ENCODE measurements at regions not wholly inside any gene's neighbourhood (a gene's known extent, or its start where the extent isn't known, plus 50 kb on each side); places are given as distances from the start of the nearest gene placed in this dataset.

DNA sequence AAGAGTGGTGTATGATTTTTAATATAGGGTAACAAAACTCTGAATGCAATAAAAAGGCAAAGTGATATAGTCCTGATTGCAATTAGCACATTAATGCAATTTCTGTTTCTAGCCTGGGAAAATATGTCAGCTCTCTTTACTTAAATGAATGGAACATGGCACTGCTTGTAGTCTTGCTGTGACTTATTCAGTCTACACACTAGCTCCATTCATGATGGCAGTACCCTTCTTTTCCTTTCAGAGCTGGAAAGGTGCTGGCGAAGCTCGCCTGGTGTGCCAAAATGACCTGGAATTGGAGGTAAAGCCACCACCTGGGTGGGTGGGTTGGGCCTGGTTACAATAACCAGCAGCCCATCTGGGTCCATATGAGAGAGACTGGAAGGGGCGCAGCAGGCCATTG lies 85.3 kb downstream of the ZNF365 start:
- DNase-seq (no peak), ATAC-seq (ENCODE audit: low read depth) (no peak)
- H3K4me3 ChIP-seq (ENCODE audit: control extremely low read depth in 1 of 5, extremely low read depth in 1 of 5, insufficient read depth in 1 of 5, low read depth in 2 of 5, low read length in 4 of 5), result no peak overlapping the region
- H3K4me2 ChIP-seq (replicated peaks; ENCODE audit: low read depth, low read length, poor library complexity, severe bottlenecking), result no peak overlapping the region
- POLR2A ChIA-PET, result no interaction called here
- peaks cover 27 to 28% of the 10 kb centered on the region in 2 donors for H3K4me1 ChIP-seq (ENCODE audit: control insufficient read depth in 2 of 2, insufficient read depth in 2 of 2, low read length in 2 of 2)
- no peaks in the 10 kb centered on the region for H3K27me3 ChIP-seq (replicated peaks in 1 of 4; ENCODE audit: control extremely low read depth in 1 of 4, control insufficient read depth in 3 of 4, insufficient read depth in 4 of 4, low read length in 3 of 4)
- H2AFZ ChIP-seq (ENCODE audit: insufficient read depth, low read depth, low read length, poor library complexity, severe bottlenecking), result no peak overlapping the region
- H3K9ac ChIP-seq (ENCODE audit: low read length), result no peak overlapping the region
- no peaks in the 10 kb centered on the region for H3K36me3 ChIP-seq (replicated peaks in 1 of 2; ENCODE audit: control extremely low read depth in 1 of 2, control insufficient read depth in 1 of 2, extremely low read depth in 1 of 2, insufficient read depth in 2 of 2, low read length in 1 of 2)
- intact Hi-C loops (cut with micrococcal nuclease), result loop anchor here (5.0 kb wide), 2 partner anchors 33 to 48 kb away; no protein-coding TSS in a partner anchor
- peaks cover under 1 to 3% (median 2%) of the 10 kb centered on the region in 3 donors for H3K9me3 ChIP-seq (ENCODE audit: control extremely low read depth in 1 of 3, control insufficient read depth in 2 of 3, insufficient read depth in 1 of 3, low read length in 2 of 3)
- H3K27ac Mint-ChIP-seq, result no peak overlapping the region
- TF ChIP-seq, protein P1, sequence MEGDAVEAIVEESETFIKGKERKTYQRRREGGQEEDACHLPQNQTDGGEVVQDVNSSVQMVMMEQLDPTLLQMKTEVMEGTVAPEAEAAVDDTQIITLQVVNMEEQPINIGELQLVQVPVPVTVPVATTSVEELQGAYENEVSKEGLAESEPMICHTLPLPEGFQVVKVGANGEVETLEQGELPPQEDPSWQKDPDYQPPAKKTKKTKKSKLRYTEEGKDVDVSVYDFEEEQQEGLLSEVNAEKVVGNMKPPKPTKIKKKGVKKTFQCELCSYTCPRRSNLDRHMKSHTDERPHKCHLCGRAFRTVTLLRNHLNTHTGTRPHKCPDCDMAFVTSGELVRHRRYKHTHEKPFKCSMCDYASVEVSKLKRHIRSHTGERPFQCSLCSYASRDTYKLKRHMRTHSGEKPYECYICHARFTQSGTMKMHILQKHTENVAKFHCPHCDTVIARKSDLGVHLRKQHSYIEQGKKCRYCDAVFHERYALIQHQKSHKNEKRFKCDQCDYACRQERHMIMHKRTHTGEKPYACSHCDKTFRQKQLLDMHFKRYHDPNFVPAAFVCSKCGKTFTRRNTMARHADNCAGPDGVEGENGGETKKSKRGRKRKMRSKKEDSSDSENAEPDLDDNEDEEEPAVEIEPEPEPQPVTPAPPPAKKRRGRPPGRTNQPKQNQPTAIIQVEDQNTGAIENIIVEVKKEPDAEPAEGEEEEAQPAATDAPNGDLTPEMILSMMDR (IDR thresholded peaks at IDR 0.05), result no peak
- TF ChIP-seq EZH2 (IDR thresholded peaks at IDR 0.05; ENCODE audit: borderline replicate concordance, insufficient read depth, low read depth, low read length, poor library complexity, severe bottlenecking), result no peak
- no peaks in the 10 kb centered on the region for H3K27me3 Mint-ChIP-seq
- H3K79me2 ChIP-seq (ENCODE audit: control insufficient read depth, insufficient read depth, low read length), result no peaks in the 10 kb centered on the region
- H3K27ac ChIP-seq (ENCODE audit: low read length in 2 of 2), result no peak overlapping the region
- 90% methylated on average over 2 of the region's 3 CpGs for WGBS (ENCODE audit: insufficient coverage)
- no peak overlapping the region for H3K4me3 Mint-ChIP-seq
- H3K4me1 Mint-ChIP-seq, result peaks cover 30% of the 10 kb centered on the region
- H4K20me1 ChIP-seq (ENCODE audit: control insufficient read depth, insufficient read depth, low read length, poor library complexity, severe bottlenecking), result no peaks in the 10 kb centered on the region
- CTCF ChIA-PET, result interaction anchor here (0.9 to 1.5 kb wide), 2 partner anchors 22 to 624 kb away, joined by 3 to 4 read pairs; no protein-coding TSS in a partner anchor
- H3K9me3 Mint-ChIP-seq (ENCODE audit: insufficient read depth), result no peaks in the 10 kb centered on the region

DNA sequence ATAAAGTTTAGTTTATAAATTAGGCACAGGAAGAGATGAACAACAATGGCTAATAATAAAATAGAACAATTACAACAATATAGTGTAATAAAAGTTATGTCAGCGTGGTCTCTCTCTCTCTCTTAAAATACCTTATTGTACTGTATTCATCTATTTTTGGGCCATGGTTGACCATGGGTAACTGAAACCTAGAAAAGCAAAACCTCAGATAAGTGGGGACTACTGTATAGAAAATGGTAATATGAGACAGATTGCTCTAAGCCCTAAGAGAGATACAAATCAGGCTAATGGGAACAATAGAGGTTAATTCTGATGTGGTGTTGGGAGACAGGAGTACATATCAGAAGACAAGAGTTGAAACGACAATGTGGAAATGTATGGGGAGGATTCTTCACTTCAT lies 86.2 kb downstream of the ZNF365 start:
- no peak overlapping the region for H3K4me2 ChIP-seq (replicated peaks; ENCODE audit: low read depth, low read length, poor library complexity, severe bottlenecking)
- no peaks in the 10 kb centered on the region for H4K20me1 ChIP-seq (ENCODE audit: control insufficient read depth, insufficient read depth, low read length, poor library complexity, severe bottlenecking)
- no peaks in the 10 kb centered on the region for H3K27me3 Mint-ChIP-seq
- H3K4me1 ChIP-seq (ENCODE audit: control insufficient read depth in 2 of 2, insufficient read depth in 2 of 2, low read length in 2 of 2), result peaks cover 27 to 28% of the 10 kb centered on the region in 2 donors
- TF ChIP-seq, protein P1 (IDR thresholded peaks at IDR 0.05), result no peak
- TF ChIP-seq EZH2 (IDR thresholded peaks at IDR 0.05; ENCODE audit: borderline replicate concordance, insufficient read depth, low read depth, low read length, poor library complexity, severe bottlenecking), result no peak
- H3K27ac Mint-ChIP-seq, result no peak overlapping the region
- H3K9ac ChIP-seq (ENCODE audit: low read length), result no peak overlapping the region
- CTCF ChIA-PET, result interaction anchor here (1.3 kb wide), 1 partner anchor 134 kb away, joined by 3 read pairs; no protein-coding TSS in a partner anchor
- H3K9me3 ChIP-seq (ENCODE audit: control extremely low read depth in 1 of 3, control insufficient read depth in 2 of 3, insufficient read depth in 1 of 3, low read length in 2 of 3), result peaks cover 3 to 11% (median 9%) of the 10 kb centered on the region in 3 donors
- H3K79me2 ChIP-seq (ENCODE audit: control insufficient read depth, insufficient read depth, low read length), result no peaks in the 10 kb centered on the region
- DNase-seq (no peak), ATAC-seq (ENCODE audit: low read depth) (no peak)
- POLR2A ChIA-PET, result no interaction called here
- H3K9me3 Mint-ChIP-seq (ENCODE audit: insufficient read depth), result no peaks in the 10 kb centered on the region
- WGBS (ENCODE audit: insufficient coverage), result 100% methylated on average over 1 of the region's 2 CpGs
- intact Hi-C loops (cut with micrococcal nuclease), result no loop called here
- peaks cover 26% of the 10 kb centered on the region for H3K4me1 Mint-ChIP-seq
- no peak overlapping the region for H3K27ac ChIP-seq (ENCODE audit: low read length in 2 of 2)
- H3K4me3 ChIP-seq (ENCODE audit: control extremely low read depth in 1 of 5, extremely low read depth in 1 of 5, insufficient read depth in 1 of 5, low read depth in 2 of 5, low read length in 4 of 5), result no peak overlapping the region
- H2AFZ ChIP-seq (ENCODE audit: insufficient read depth, low read depth, low read length, poor library complexity, severe bottlenecking), result no peak overlapping the region
- H3K36me3 ChIP-seq (replicated peaks in 1 of 2; ENCODE audit: control extremely low read depth in 1 of 2, control insufficient read depth in 1 of 2, extremely low read depth in 1 of 2, insufficient read depth in 2 of 2, low read length in 1 of 2), result no peaks in the 10 kb centered on the region
- no peaks in the 10 kb centered on the region for H3K27me3 ChIP-seq (replicated peaks in 1 of 4; ENCODE audit: control extremely low read depth in 1 of 4, control insufficient read depth in 3 of 4, insufficient read depth in 4 of 4, low read length in 3 of 4)
- no peak overlapping the region for H3K4me3 Mint-ChIP-seq
